MV-4-11 (cell line): ENCODE measurements at regions not wholly inside any gene's neighbourhood (a gene's known extent, or its start where the extent isn't known, plus 50 kb on each side); places are given as distances from the start of the nearest gene placed in this dataset.
A peak's percentile ranks its signal among the peaks of the same experiment; 100 is the strongest.

Experiments used
- DNase-seq: peaks from one replicate; lab custom pipeline; 2025; lab: John Stamatoyannopoulos, UW

DNA sequence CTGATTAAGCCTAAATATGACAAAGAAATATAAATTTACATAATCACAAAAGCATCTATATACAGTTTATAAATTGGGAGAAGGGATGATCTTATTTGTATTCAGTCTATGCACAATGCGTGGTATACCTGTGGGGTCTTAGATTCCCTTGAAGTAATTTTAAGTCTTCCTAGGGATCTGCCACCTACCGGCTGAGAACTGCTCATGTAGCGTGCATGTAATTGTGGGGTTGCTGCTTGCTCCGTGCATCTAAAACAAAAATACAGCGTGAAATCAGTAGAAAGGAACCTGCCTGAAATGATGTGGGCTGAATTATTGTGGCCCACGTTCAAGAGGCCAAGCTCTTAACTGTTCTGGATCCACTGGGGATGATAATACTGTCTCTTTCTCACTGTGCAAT, 187.3 kb downstream of the MBOAT1 start:
- no peak for DNase-seq

DNA sequence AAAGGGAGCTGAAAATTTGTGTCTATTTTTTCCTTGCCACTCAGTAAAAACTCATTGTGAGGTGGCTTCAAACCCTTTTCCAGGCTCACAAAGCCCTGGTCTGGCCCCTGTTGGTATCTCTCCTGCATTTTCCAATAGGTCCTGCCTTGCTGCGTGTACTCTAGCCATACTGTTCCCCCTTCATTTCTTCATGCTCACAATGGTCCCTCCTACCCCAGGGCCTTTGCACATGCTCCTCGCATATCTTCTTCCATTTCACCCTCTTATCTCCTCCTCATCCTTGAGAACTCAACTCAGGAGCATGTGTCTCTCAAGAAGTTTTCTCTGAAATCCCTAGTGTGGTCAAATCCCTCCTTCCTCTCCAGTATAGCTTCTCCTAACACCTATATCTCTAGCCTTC, 186.6 kb downstream of the MBOAT1 start:
- no peak for DNase-seq

DNA sequence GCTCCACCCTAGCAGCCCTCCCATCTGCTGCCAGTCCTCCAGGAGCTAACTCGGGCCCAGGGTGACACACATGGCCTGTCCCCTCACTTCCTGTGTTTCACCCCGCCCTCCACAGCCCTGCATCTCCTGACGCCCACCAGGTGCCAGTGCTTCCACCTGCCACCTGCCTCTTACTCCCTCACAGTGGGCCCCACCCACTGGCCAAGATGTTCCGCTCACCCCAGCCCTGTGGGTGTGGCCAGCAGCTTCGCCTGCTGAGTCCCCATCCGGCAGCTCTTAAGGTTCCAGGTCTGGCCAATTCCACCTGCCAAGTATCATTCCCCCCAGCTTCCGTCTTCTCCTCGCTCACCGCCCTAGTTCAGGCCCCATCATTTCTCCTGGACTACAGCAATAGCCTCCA, 184.1 kb downstream of the MBOAT1 start:
- DNase-seq: no peak

DNA sequence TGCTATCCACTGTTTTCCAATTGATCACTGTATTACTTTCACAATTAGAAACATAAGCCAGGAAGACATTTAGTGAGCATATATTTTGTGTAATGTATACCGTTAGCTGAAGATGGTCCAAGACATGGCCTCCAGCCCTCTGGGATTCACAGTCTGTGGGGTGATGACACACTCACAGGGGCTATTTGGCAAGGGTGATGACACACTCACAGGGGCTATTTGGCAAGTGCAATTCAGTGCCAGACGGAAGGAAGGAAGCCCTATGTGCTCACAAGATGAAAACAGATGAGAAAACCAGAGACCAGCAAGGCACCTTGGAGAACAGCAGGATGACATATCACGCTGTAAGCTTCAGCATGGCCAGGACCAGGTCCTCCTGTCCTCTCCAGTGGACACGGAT, 183.7 kb downstream of the MBOAT1 start:
- peak; percentile 6 for DNase-seq

DNA sequence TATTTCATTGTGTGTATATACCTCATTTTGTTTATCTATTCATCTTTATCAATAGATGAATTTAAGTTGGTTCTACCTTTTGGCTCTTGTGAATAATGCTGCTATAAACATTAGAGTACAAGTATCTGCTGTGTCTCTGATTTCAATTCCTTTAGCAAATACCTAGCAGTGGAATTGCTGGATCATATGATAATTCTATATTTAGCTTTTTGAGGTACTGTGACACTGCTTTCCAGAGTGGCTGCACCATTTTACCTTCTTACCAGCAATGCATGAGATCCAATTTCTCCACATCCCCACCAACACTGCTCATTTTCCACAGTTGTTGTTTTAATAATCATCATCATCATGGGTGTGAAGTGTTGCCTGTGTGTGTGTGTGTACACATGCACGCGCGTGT, 182.3 kb downstream of the MBOAT1 start:
- DNase-seq: no peak

DNA sequence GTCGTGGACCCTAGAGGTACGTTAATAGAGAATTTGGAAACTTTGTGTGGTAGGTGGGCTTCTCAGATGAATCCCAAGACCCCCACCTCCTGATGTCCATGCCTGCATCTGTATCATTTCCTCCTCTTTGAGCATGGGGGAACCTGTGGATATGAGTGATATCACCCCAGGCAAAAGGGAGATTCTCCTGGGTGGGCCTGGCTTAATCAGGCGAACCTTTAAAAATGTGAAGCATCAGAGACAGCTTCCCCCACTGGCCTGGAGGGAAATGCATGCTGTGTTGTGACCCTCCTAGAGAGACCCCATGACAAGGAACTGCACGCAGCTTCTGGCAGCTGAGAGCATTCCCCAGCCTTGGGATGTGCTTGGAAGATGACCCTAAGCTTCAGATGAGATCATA, 180.9 kb downstream of the MBOAT1 start:
- DNase-seq: no peak

DNA sequence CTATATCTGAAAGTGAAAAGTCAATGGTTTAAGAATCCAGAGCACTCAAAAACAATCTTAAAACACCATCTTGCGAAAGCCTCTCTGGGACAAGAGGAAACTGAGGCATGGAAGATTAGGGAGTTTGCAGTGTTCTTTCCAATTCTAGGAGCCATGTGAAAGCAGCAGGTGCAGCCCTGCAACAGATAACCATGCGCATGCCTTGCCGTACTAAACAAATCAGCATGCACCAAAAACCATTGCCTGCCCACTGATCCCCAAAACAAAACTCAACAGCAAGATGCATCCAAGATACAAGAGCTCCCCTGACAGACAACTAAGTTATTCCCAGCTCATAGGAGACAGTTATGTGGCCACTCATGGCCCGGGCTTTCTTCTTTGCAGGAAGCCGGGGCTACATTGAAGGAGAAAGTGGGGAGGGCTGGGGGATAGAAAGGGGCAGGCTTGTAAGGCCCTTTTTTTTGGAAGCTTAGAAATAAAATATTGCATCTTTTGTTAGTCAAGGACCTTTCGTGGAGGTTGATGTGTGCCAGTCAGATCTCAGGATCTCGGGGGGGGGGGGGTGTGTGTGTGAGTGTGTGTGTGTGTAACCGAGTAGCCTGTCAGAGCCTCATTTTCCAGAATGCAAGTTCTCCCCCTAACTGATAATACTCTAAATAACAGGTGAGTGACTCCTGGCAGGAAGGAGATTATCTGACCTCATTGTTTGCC, 178.4 kb downstream of the MBOAT1 start:
- DNase-seq: no peak

DNA sequence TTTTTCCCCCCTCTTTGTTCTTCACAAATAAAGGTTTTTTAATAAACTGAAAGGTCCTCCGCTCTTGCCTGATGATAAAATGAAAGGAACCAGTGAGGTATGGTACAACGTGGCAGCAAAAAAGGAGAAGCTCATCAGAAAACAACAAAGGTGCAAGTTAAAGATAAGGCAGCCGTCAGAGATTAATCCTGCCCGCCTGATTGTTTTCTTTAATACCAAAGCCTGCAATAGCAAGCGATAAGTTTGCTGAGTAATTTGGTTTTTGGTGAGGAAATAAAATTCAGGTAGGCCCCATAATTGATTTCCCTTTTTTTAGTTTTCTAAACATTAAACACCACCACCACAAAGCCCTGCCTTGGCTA, 177.9 kb downstream of the MBOAT1 start:
- no peak for DNase-seq

DNA sequence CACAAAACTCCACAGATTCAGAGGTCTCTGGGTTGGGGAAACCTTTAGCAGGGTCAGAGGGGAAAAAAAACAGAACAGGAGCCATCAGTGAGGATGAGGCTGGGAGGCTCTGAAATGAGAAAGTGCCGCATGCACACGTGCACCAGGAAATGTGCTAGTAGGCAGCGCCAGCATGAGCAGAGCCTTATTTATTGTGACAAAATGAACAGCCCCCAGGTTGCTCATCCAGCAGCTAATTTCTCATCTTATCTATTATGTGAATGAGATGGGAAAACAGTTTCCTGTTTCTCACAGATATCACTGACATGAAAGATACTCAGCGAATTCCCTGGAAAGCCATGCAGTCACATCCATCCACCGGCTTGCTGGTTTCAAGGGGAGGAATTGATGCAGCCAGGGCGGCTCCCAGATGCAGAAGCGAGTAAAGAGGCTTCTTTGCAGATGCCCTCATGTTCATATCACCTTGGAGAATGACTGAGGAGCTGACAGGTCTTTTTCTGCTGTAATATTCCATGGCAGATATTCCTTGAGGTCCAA, 176.1 kb downstream of the MBOAT1 start:
- DNase-seq: no peak

DNA sequence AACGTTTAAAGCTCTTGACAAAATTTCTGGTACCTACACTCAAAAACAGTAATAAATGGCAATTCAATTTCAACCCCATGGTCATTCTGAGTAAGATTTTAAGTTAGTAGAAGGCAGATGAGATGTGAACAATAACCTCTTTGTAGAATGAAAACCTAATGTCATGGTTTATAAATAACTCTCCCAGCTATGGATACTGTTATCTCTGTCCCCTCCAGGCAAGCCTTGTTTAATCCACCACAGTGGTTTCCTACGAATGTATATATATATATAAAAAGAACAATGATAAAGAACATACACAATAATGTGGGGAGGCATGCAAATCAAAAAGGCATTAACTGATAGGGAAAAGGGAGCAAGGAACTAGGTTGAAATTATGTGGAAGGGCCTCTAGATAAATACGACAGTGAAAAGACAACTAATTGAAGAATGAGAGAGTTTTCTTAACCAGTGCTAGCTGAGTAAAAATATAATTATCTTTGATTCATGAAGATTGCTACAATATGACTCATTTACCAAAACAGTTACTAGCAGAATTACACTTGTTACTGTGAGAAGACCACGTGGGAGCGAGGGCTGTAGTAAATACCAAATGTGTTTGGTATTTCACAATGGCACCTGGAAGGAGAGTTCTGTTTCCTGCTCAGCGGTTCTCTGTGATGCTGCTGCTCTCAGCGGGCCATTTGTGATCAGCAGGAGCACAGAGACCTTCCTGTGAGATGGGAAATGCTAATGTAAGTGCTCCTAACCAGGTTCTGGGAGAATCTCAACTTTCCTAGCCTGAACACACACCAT, 173.7 kb downstream of the MBOAT1 start:
- DNase-seq: peak; percentile 34

DNA sequence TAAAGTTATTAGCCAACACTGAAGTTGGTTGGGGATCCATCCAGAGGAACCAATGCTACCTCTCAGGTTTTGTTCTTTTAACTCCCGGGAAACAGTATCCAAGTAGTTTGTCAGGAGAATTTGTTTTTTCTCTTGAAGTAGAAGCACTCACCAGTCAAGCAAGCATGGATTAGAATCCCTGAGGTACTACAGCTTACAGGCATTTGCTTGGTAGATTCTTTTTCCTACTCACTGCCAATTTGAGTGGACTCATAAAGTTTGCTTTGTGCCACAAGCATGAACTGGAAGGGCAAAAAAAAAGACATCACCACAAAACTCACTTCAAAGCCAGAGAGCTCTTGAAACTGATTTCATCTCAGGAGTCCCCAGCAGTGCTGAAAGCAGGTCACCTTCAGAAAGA, 167.4 kb downstream of the MBOAT1 start:
- DNase-seq: no peak
